GM19238 (cell line): ENCODE measurements at regions not wholly inside any gene's neighbourhood (a gene's known extent, or its start where the extent isn't known, plus 50 kb on each side); places are given as distances from the start of the nearest gene placed in this dataset.
"Not testable (repeated sequence)": the region's sequence is repeated elsewhere in the genome, so short reads cannot be mapped to it uniquely, and the experiment has no call there.

ENCODE experiments used
- DNase-seq: peaks from one replicate; pipeline ENCODE4 v3.0.0; 2011; ENCODE audit warnings: low spot score; ENCODE audit not compliant: insufficient read length

DNA sequence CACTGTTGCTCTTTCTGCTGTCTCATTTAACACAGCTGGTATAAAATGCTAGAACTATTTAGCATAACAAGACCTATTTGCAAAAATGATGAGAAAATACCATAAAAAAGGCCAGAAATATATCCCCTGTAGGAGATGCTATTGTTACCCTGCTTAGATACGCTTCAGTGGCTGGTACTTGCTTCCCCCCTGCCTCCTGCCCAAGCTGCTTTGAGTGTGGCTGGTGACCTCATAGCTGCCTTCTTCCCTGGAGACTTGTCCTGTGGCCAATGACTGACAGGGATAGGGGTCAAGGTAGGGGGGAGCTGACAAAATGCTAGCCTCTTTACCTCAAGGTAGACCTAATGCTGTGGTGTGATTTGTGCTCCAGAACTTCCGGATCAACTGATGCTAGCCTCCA lies 150.2 kb upstream of the ZEB2 start:
- DNase-seq: no peak

DNA sequence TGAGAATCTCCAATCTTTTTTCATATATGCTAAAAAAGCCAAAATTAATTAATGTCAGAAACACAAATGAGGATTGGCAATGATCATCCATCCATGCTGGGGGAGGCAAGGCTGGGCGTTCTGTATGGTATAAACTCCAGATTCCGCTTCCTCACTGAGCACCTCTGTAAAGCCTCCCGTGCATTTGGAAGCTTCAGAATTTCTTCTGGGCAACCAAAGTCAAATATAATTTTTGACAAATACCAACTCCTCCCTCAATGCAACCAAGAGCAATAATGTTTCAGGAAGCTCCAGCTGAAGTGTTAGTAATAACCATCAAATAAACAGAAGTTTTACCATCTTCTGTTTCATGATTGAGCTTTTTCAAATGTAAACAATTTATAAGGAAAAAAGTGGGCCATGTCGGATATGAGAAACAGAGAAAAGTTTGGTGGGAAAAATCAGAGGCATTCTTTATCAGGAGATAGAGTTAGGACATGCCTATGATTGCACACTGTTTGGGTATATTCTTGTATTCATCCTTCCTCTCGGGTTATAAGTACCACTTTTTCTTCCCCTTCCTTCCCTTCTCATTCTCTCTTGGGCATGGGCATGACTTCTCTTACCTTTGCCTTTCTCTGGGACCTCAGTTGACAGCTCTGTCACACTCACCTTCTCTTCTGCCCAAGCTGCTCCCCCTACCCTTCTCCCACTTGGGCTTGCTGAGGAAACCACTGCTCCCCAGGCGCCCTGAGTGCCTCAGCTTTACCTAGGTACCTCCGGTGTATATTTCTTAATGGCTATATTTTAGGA lies 149.5 kb upstream of the ZEB2 start:
- no peak for DNase-seq

DNA sequence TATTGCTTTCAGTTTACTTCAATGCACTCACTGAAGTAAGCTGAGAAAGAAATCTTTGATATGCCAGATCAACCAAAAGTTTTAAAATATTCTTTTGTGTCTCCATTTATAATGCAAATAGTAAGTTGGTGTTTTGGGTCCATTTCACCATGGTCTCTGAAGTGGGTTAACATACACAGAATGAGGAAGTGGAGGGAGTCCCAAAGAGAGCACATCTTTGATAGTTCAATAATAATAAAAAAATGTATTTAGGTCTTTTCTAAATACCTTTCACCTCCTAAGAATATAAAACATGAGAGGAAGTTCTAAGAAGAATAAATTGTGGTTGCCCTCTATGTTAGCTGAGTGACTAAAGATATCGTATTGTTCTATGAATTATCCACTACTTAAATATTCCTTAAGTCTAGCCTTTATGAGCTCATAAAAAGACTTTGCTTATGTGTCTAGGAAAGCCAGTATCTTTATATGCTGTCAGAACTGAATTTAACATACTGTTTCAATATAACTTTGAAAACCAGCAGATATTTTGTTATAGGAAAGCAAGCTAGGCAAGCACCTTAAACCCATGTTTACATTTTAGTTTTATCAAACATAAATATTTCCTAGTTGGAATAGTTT lies 148.7 kb upstream of the ZEB2 start:
- DNase-seq: no peak

DNA sequence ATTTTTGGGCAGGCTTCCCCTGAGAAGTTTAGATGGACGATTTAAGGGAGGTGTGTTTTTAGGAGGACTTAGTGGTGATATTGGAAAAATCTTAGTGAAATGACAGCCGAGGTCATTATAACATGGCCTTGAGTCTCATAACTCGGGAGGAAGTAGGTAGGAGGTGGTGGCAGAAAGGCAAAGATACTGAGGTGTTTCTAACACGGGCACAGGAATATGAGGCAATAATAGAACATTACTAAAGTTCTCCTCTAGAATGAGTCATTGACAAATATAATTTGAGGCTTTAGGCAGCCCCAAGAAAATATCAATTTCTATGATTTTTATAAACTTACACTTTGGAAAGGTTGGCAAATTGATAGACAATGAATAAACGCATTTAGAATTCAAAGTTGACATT lies 146.1 kb upstream of the ZEB2 start:
- no peak for DNase-seq

DNA sequence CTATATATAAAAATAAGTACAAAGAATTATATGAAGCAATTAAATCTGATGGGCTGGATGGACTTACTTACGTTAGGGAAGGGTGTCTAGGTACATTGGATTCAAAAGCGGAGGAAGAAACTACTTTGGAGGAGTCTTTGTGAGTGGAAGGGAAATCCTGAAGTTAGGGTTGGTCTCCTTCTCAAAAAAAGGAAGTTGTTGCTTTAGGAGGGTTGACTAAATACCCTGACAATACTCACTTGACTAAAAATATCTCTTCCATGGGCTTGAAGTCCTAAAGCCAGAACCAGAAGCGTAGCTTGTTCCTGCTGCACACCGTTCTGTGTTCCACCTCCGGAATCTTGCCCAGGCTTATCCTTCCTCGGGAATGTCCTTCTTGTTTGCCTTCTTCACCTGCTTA lies 143.3 kb upstream of the ZEB2 start:
- DNase-seq: no peak

DNA sequence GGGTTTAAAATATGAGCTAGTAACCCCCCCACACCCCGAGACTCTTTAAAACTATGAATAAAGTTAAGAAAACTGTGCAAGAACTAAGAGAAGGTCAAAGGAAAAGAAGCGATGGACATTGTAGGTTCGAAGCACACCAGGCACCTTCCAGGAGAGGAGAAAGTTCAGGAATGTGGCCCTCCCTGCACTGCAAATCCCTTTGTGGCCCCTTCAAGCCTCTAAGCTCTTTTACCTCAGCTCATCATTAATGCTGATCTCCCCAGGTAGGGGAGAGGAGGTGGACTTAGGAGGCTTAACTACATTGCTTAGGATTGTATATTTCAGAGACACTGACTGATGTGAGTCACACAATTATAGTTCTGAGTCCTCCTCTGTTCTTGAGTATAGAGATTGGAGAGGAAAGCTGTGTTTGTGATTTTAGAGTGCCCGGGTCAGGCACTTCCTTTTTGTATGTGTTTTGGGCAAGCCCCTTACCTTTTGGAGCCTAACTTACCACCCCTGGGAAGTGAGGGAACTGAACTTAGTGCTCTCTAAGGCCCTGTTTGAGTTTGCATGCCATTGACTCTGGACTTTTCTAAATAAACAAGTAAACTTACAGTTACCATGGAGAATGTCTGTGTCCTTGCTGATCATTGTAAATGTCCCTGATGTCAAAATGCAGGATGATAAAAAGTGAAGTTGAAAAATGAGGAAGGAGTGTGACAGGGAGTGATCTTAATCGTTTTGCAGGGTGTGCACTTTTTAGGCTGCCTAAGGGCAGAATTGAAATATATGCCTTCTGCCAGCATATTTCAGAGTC lies 140.8 kb upstream of the ZEB2 start:
- DNase-seq: no peak

DNA sequence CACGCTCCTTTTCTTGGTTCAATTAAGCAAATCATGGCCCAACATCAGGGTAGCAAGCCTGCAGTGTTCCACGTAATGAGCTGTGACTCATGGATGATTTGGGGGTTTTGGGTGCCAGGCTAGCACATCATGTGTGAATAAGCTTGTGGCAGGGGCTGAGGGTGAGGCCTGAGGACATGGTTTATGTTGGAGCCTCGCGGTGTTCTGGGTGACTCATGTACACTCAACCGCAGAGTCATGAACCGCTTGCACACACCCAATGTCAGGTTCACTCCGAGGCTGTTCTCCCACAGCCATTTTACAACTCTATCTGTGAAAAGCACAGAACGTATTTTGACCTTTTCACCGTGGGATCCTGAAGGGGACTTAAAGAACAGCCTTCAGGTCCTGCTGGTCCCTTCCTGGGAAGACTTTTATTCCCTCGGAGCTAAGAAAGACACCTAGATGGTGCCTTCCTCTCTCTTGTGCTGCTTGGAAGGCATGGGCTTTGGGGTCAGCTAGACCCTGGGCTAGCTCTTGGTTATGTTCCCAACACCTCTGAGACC lies 139.9 kb upstream of the ZEB2 start:
- DNase-seq: no peak

DNA sequence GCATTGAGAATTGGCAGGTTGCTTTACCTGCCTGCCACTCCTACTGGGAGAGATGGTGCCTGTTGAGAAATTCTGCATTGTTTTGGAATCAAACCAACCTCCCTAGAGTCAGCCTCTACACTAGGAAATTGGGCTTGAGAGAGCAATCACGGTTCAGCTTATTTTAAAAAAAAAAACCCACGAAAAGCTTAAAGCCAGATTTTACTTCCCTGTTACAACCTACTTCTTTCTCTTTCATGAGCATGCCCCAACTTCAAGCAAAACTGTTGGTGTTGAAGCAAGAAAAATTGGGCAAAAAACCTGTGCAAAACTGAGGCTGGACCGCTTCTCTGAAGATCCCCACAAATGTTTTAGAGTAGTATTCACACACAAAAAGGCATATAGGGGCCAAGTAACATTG lies 134.6 kb upstream of the ZEB2 start:
- DNase-seq: no peak

DNA sequence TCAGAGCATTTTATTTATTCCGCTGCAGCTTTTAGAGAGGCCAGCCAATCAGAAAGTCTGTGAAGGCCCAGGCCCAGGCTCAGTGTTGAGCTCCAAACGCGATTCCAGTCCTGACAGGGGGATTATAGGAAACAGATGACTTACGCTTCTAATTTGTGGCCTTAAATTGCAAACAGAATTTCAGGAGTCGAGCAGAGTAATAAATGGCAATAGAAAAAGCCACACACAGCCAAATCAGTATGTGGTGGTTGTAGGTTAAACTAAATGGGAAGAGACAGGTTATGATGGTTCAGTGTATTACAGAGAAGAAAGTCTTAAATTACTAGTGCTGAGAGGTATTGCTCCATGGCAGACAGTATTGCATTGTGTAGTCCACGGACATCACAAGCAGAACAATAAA lies 131.0 kb upstream of the ZEB2 start:
- DNase-seq: no peak

DNA sequence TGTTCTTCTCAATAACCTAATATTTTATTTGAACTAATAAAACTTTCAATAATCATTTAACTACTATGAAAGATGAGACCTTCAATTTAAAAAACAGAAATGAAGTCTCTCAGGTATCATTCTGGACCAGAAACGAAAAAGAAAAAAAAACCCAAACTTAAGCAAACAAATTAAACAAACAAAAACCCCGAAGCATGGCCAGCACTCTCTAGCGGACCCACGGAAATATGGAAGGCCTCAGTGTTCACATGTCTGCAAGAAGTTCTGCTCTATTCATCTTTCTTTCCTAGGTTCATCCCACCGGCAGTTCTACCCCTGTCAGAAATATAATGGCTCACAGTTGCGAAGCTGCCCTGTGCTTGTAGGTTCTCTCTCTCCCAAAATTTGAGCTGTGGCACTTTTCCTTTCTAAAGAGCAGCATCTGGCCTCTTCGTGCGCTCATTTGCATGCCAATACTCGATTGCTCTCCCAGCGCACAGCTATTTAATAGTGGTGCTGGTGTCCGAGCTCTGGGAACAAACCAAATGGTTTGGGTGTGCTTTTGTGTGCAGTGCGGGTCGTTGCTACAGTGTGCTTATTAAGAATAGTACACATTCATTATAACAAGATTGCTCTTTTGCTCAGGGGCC lies 129.0 kb upstream of the ZEB2 start:
- DNase-seq: no peak

DNA sequence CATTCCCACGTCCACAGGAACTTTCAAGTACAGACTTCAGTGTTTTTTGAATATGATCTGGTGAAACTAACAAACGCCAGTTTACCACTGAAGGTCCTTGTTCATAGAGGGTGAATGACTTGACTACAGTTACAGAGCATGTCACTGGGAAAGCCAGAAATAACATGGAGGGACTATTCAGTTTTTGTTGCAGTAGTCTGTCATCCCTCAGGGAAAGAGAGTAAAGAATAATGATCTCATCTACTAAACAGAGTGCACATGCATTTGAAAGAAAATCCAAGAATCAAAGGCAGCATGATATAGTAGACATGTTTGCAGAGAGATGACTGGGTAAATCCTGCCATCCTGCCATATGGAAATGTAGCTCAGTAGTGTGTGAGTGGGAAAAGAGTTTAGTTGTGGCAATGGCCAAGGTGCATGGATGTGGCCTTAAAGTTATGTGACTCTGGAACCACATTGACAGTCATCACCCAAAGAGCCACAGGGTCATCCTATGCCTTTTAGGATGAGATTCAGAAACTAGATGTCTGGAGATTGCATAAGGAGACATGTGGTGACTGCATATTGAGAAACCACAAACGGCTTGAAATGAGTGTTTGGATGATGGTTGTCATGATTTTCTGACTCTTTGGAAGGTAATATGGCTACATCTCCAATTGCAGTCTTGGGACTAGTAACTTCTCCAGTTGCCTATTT lies 125.3 kb upstream of the ZEB2 start:
- no peak for DNase-seq

DNA sequence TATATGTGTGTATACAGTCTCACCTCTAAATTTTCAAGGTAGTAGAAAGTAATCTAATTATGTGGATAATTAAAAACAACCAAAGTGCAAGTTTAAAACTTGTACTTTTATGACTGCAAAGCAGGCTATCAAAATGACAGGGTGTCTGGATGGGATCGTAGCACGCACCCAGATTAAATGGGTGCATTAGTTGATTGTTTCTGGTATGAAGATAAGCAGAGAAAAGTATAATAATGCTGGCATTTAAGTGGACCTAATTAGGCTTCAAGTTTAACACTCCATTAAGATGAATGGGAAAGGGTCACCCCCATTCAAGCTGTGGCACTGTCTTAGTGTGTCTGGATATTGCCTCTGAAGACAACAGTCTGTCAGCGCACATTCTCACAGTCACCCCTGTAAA lies 124.6 kb upstream of the ZEB2 start:
- DNase-seq: no peak

DNA sequence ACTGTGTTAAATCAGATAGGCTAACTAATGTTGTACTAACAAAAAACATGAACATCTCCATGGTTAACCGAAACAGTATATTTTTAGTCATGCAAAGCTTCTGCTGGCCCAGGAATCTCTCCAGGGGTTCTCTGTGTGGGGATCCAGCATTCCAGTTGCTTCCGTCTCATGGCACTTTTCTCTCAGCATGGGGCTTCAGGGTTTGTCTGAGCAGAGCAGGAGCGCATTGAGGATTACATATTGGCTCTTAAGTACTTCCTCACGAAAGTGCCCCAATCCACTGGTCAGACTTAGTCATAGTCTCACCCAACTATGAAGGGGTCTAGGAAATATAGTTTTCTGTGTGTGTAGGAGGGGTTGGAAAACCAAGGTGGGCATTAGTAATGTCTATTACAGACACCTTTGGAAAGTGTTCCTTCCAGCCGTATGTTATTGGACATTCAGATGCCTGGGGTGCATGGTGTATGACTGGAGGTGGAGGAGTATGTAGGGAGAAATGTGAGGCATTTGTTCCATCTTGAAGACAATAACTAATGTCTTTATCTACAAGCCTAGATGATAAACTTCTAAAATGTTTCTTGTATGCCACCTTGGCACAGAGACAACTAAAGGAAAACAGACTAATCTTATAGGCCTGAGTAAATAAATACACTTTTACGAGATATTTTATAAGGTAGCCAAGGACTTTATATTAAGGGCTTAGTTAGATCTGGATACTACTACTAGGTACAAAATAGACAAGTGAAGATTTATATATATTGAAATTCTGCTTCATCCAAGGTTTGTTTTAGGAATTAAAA lies 123.8 kb upstream of the ZEB2 start:
- no peak for DNase-seq

DNA sequence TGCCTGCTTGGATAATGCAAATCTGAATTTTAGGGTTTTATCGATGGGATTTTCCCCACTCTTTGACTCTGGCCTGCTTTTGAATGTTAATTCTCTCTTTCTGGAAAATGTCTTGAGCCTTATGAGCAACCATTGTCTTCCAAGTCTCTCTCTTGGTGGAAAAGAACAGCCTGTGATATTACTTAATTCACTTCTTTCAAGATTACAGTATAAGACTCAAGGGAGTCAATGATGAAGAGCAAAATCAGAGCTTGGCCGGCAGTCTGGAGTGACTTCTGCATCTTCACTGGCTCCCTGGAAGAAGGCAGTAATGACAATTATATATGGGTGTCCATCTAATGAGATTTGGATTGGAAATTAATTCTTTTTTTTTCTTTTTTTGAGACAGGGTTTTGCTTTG lies 122.9 kb upstream of the ZEB2 start:
- DNase-seq: no peak

DNA sequence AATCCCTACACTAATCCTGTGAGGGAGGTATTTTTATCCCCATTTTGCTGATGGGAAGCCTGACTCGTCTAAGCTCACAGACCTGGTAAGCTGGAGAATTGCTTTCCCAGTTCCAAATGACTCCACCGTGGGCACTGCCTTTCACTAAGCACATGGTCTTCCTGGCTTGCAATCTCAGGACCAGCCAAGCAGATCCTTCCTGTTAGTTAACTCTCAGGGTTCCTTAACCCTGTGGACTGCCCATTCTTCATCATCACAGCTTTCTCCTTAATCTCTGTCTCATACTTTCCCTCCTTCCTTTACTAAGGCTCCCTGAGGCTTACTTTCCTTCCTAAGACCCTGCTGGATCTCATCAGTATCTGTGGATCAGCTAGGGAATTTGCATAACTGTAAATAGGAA lies 122.2 kb upstream of the ZEB2 start:
- DNase-seq: no peak

DNA sequence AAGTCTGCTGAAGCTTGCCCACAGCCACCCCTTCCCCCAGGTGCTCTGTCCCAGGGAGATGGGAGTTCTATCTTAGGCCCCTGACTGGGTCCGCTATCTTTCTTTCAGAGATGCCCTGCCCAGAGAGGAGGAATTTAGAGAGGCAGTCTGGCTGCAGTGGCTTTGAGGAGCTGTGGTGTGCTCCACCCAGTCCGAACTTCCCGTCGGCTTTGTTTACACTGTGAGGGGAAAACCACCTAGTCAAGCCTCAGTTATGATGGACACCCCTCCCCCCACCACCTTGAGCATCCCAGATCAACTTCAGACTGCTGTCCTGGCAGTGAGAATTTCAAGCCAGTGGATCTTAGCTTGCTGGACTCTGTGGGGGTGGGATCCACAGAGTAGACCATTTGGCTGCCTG lies 118.3 kb upstream of the ZEB2 start:
- DNase-seq: not testable (repeated sequence)

DNA sequence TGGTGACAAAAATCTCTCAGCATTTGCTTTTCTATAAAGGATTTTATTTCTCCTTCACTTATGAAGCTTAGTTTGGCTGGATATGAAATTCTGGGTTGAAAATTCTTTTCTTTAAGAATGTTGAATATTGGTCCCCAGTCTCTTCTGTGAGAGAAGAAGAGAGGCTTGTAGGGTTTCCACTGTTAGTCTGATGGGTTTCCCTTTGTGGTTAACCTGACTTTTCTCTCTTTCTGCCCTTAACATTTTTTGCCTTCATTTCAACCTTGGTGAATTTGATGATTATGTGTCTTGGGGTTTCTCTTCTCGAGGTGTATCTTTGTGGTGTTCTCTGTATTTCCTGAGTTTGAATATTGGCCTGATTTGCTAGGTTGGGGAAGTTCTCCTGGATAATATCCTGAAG lies 116.9 kb upstream of the ZEB2 start:
- not testable (repeated sequence) for DNase-seq

DNA sequence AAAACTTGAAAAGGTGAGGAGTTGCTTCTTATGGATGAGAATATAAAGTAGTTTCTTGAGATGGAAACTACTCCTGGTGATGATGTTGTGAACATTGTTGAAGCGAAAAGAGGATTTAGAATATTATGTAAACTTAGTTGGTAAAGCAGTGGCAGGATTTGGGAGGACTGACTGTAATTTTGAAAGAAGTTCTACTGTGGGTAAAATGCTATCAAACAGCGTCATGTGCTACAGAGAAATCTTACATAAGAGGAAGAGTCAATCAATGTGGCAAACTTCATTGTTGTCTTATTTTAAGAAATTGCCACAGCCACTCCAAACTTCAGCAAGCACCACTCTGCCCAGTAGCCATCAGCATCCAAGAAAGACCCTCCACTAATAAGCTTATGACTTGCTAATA lies 112.9 kb upstream of the ZEB2 start:
- DNase-seq: no peak

DNA sequence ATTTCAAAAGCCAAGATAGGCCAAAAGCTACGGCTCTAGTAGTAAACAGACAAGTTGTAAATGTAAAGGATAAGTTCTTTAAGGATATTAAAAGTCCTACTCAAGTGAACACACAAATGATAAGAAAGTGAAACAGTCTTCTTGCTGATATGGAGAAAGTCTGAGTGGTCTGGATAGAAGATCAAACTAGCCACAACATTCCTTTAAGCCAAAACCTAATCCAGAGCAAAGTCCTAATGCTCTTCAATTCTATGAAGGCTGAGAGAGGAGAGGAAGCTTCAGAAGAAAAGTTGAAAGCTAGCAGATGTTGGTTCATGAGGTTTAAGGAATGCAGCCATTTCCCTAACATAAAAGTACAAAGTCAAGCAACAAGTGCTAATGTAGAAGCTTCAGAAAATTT lies 111.7 kb upstream of the ZEB2 start:
- no peak for DNase-seq

DNA sequence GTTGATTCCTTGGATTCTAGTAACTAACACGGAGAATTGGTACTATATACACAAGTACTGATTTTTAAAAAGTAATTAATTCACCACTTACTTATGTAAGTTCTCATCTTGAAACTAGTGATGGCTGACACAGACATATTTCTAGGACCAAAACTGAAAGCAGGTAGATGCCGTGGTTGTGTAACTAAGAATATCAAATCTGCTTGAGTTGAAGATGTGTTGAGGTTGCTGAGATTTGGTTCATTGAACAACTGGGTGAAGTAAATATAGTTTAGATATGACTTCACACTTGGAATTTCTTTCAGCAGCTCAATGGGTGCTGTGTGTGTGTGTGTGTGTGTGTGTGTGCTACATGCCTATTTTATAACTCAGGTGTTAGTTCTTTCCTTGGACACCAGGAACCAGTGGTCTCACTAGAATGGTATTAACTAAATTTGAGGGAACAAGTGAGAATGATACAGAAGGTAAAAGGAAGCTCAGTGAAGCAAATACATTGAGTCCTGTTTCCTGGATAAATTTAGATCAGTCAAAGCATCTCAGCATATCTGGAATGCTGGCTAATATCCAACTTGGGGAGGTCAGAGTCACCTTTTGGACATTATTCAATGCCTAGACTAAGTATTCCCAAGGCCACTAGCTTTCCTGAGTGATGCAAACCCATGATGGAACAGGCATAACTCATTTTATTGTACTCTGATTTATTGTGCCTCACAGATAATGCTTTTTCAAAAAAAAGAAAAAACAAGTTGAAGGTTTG lies 110.7 kb upstream of the ZEB2 start:
- peak; percentile 2 for DNase-seq
